DMS79 (cell line): ENCODE measurements at regions not wholly inside any gene's neighbourhood (a gene's known extent, or its start where the extent isn't known, plus 50 kb on each side); places are given as distances from the start of the nearest gene placed in this dataset.

Experiments
- DNase-seq: peaks from one replicate; lab custom pipeline; 2025; lab: John Stamatoyannopoulos, UW

DNA sequence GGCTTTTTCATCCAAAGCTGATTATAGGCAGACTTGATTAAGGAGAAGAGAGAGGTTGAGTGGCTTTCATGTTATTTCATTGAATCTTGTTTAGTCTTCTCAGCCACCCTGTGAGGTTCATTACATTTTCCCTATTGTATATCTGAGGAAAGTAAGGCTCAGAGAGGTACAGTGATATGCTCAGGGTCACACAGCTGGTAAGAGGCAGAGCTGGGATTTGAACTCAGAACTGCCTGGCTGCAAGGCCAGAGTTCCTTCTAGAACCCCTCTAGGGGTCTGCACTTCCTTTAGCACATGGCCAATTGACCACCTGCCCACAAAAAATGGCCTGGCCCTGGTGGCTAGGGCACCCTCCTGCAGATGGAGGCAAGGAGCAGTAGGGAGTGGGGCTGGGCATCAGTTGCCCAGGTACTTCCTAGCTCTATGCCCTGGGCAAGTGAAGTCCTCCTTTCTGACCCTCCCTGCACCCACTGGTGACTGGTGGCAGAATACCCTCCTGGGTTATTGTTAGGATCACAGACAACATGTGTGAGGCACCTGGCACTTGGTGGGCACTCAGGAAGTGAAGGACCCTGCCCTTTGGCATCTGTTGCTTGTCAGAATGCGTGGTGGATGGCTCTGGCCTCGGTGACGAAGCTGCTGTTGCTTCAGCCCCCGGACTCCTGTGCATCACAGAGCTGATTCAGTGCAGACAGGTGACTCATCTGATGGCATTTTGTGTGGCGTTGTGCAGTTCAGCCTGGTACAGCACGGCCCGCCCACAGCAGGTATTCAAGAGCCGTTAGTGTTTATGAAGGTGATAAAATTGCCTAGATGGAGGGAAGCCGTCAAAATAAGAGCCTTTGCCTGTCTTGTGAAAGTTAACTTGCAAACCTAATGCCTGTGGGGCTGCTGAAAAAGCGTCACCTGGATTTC is 115.8 kb downstream of the SLC25A47 start:
- peak; percentile 55 for DNase-seq

DNA sequence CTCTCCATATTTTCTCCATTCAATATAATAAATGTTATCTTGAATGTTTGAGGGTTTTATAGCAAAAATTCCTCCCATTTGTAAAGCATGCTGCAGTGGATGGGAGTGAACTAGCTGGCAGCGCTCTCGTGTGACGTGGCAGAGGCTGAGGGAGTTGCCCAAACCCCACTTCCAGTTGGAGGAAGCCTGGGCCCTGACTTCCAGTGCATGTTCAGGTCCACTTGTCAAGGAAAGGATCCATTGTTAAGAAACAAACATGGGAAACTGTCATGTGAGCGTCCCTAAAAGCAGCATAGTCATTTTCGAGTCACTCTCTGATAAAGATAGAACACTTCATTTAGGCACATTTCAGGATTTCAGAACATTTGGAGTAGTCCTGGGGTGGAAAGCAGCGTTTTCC is 116.6 kb downstream of the SLC25A47 start:
- no peak for DNase-seq

DNA sequence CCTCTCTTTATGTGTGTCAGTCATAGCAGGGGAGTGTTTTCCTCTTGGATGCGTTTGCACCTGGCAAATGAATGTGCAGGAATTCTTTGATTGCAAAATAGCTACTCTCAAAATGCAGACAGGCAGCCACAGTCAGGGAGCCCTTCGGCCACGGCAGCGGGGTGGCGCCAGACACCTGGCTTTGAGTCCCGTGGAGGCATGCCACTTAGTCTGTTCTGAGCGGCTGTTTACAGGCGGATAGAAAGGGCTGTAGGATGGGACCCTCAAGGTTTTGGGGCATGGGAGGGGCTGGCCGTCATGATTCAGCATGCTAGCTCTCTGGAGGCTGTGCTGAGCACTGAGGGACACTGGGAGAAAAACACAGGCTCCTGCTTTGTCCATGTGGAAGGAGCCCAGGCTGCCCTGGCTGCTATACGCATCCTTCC is 117.1 kb downstream of the SLC25A47 start:
- peak; percentile 84 for DNase-seq

DNA sequence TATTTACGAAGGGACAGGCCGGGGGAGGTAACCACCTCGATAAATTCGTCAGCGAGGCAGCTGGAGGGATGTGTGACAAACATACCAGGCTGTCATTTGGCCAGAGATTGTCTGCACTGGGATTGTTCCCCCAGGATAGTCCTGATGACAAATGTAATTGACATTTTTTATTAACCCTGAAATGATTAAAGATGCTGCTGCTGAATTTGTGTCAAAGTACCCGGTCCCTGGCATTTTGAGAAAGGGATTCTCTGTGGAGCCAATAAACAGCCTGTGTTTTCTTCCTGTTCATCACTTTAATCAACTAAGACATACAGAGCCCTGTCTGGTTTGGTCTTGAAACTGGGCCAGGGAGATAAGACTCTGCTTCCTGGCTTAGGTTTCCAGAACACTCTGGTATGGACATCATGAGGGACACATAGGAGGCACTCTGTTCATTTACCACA is 117.6 kb downstream of the SLC25A47 start:
- DNase-seq, result no peak

DNA sequence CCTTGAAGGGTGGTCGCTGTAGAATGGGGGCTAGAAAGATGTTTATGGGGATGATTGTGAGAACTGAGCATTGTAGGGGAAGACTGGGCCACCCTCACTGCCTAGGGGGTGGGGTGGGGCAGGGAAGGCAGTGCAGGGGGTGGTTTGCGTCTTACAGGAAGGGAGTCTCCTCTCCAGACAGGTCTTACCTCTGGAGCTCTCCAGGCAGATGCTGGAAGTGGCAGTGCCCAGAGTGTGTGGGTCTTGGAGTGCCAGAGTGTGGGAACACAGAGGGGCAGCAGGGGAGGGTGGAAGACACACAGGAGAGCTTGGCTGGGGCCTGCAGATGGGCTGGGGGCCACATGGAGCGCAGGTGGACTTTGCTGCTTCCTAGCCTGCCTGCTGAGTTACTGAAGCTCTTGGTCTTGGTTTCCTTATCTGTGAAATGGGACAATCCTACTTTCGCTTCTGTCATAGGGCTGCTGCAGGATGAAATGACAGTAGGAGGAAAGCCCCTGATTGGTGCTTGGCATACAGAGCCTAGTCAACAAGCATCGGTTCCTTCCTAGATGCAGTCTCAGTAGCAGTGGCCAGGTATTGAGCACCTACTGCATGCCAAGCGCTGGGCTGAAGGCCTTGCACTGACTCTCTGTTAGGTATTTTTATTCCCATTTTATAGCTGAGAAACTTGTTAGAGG is 118.3 kb downstream of the SLC25A47 start:
- no peak for DNase-seq

DNA sequence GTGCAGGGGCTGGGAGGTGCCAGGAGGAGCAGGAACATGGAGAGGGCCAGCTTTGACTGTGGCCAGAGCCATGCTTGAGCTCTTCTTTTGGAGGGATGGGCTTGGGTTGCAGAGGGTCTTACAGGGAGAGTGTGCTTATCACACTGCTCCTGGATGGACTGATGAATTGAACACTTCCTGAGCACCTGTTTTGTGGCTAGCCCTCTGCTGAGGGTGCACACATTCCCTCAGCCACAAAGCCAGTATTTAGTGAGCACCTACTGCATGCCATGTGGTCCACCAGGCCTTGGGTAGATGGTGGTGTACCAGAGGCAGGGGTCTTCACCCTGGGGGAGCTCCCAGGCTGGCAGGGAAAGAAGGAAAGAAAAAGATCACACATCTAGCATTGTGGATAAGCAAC is 118.9 kb downstream of the SLC25A47 start:
- DNase-seq, result no peak

DNA sequence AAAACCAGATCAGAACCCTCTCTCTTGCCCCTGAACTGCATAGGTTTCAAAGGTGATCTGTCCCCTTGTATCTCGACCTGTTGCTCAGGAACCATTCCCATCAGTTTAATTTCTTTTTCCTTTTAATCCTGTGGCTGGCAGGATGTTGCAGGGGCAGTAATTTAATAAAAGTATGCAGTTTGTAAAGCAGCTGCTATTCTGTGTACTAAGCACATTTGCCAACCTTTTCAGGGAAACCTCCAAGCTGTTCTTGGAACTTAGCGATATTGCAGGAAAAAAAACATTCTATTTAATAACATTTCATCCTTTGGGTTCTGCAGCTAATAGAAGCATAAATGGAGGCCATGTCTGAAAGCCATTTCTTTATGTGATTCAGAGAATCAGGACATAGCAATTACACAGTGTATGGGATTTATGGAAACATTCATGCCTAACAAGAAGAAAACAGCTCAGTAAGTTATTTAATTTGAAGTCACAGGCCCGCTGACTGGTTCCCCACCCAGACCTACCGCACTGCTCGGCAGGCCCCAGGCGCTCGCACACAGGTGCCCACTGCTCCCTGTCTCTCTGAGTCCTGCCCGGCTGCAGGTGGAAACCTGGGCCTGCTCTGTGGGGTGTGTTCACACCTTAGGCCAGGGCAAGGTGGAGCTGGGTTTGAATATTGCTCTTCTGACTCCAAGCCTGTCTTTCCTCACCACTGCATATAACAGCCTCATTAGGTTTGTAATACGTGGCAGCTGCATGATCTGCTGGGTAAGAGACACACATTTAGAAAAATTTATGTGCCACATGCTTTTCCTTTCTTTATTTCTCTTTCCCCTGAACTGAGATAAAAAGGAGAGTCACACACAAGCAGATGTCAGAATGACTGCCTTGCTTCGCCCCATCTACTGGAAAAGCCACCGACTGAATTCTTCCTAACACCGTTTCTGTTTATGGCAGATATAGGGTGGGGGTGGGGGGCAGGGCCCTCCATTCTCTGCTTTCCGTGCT is 119.7 kb downstream of the SLC25A47 start:
- no peak for DNase-seq

DNA sequence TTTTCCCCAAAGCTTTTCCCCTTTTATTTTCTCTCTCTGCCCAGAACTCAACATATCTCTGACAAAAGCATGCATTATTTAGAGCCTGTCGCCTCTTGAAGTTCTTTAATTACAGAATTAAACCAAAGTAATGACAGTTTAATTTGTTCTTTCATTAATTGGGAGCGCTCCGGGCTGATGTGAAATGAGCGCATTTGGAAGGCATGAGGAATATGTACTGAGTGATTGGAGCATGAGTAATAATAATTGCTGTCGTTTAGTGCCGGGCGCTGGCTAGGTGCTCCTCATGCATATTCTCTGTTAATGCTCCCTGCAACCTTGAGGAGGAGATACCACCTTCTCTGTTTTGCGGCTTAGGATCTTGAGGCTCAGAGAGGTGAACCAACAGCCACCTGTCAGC is 120.5 kb downstream of the SLC25A47 start:
- DNase-seq, result no peak

DNA sequence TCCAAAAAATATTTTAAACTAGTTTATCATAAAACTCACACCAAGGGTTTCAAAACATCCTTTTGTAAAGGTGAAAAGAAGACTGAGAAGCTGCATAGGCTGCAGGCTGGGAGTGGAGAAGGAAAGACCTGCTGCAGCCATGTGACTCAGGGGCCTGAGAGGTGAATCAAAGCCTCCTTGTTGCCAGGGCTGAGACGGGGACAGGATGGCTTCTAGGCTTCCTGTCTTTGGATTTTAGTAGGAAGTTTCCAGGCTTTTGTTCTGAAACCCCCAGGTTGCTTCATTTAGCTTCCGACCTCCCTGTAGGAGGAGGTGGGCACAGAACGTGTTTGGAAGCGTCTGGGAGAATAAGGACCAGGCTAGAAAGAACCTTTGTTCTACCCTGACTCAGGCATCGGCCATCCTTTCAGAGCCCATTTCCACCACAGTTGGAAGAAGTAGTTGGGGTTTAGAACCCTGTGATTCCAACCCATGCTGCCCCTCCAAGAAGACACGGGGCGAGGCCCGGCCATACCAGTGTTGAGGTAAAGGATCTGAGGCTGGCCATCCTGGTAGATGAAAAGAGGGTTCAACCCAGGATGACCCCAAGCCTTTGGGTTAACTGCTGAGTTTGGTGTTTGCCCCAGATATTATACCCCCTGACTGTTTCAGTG is 122.4 kb downstream of the SLC25A47 start:
- DNase-seq, result no peak

DNA sequence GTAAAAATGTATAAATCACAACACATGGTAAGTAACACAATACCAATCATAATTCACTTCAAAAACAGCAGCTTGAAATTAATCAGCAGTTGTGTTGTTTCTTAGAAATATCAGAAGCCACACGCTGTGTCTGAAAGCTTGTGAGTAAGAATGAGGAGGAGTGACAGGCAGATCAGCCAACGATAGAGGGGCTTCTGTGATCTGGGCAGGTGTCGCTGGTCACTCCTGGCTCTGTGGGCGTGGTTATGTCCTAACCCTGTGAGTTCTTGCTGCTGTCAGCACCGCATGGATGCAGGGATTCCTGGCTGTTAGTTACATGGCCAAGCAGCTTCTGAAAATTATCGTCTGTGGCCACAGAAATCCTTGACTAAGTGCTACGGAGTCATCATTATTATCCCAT is 123.4 kb downstream of the SLC25A47 start:
- DNase-seq, result no peak

DNA sequence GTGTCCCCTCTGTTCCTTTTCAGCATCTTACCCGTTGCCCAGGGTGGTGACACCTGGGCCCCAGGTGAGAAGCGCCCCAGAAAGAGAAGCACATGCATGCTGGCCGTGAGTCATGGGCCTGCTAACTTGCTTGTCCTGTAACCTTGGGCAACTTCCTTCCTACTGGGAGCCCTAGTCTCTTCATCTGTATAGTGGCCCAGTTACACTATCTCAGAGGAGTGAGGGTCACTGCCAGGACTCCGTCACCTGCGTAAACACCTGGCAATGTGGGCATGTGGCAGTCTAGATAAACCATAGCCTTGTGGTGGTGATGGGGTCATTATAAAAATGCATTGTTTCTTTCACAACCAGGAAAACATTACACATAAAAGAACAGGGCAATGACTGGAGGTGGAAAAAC is 125.2 kb downstream of the SLC25A47 start:
- DNase-seq, result no peak

DNA sequence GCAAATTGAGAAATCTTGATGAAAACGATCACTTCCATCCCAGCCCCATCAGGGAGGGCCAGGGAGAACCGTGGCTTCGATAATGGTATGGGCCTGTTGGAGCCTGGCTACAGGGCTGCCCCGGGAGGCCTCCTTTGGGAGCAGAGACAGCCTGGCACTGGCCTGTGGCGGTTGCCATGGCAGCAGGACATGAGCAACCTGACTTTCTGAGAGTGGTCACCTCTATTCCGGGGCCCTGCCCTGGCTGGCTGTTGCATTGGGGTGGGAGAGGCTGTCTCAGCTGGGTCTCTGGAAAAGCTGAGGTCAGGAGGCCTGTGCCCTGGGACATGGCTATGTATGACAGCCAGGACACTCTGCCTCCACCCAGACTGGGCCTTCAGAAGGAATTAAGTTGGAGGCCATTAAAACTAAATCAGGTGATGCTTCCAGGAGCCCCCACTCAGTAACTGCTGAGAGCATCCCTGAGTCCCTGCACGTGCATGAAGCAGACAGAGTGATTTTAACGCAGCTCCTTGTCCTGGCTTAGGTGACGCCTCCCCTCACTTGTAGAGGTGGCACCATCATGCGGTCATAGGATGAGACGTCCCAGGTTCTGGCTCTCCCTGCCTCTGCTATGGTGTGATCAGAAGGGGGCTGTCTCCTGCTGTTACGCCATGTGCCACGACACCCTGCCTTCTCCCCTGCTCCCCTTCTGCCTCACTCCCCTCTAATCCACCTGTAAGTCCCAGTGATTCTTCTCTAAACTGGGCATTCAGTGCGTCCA is 126.3 kb downstream of the SLC25A47 start:
- no peak for DNase-seq

DNA sequence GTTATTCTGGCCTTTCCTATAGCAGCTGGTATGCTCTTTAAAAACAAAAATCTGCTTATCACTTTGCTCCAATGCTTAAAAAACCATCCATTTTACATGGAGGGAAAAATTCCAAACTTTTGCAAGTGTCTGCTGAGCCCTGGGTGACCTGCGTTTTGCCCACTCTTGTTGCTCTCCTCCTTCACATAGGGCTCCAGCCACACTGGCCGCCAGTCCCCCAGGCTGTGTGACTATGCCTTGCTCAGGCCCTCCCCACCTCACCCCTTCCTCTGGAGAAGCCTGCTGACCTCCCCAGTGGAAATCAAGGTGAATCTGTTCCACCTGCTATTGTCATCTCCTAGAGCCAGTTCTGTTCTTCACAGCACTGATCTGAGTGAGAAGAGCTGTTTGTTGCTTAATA is 126.9 kb downstream of the SLC25A47 start:
- DNase-seq, result no peak

DNA sequence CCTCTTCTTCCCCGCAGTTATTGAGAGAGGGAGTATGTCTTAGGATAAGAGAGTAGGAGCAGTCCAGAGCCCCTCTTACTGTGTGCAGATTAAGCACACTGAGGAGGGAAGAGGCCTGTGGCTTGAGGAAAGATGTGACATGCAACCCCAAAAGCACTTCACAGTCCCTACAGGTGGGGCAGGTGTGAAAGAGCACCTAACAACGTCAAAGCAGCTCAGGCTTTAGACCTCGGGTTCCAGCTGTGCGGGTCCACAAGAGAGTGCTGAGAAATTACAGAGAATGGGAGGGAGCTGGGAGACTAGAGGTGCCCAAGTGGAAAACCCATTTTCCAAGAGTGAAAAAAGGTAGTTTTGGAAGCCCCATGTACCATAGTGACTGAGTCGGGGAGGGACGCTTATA is 127.6 kb downstream of the SLC25A47 start:
- no peak for DNase-seq

DNA sequence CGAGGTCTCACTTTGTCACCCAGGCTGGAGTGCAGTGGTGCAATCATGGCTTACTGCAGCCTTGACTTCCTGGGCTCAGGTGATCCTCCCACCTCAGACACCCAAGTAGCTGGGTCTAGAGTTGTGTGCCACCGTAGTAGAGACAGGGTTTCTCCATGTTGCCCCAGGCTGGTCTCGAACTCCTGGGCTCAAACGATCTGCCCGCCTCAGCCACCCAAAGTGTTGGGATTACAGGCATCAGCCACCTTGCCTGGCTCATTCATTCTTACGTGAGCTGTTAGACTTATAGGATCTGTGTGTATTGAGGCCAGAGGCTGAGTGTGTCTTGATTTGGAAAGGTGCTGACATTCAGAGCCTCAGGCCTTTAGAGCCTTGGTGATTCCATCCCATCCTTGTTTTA is 128.1 kb downstream of the SLC25A47 start:
- no peak for DNase-seq

DNA sequence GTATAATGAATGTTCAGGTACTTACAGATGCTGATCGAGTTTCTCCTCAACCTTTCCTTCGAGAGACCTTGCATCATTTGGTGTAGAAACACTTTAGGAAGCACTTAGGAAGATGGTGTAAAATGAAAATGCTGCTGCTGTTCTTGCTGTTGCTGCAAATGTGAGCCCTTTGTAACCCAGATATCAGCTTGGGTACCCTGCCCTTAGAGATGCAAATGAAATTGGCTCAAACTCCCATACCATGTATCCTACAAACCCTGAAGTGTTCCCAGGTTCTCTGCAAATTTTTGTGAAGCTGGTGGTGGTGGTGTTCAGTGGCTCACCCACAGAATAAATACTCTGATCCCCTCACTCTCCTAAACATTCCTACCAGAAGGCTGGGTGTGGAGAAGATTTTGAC is 130.8 kb downstream of the SLC25A47 start:
- no peak for DNase-seq

DNA sequence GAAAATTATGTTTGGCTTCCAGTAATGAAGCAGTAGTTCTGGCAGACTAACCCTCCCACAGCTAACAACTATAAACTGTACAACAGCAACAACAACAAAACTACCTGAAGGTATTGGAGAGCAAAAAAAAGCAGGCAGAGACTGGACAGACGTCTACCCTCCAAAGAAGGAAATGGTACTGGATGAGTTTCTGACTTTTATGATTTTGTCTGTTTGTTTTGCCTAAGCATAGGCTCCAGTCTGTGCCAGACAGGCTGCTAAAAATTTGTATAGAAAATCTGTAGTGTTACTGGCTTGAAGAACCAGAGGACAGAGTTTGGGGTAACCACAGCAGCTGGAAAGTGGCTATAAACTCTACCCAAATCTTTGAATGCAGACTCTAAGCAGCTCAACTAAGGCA is 131.3 kb downstream of the SLC25A47 start:
- no peak for DNase-seq

DNA sequence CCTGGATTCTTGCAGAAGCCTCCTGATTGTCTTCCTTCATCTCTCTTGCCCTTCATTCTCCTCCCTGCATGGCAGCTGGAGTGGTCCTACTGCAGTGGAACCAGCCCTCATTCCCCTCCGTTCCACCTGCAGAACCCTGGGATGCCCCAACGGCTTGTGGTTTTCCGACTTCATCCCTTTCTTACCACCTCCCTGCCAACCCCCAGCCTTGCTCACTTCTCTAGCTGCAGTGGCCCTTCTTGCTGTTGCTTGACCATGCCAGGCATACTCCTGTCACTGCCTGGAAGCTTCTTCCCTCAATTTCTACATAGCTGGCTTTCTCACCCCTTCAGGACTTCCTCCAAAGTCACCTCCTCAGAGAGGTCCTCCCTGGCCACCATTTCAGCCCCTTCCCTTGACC is 123.3 kb downstream of the BEGAIN start:
- DNase-seq, result no peak

DNA sequence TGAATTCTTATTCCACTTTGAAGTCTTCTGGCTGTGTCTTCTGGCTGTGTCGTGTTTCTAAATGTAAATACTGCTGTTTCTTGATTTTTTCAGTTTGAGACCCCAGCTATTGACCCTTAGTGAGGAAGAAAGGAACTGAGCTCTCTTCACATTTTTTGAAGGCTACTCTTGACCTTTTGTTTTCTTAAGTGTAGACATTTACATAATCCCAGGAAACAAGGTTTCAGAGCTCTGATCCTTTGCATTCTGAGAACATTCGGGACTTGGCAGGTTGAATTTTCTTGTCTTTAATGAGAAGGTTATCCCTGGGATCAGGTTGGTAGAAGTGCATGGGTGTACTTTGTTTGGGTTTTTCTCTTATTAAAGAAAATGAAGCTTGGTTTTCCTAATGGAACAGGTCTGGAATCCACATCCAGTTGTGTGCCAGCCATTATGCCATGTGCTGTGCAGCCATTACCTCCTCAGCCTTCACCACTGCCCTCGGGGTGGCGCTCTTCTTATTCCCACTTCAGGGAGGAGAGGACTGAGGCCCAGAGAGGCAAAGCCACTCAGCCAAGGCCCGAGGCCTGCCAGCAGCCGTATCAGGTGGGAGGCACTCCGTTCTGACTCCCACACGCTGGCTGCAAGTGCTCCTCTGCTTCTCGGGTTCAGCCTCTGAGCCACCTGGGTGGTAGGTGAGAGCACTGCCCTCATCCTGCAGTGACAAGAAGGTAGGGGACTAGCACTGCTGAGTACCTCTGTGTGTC is 120.9 kb downstream of the BEGAIN start:
- DNase-seq, result no peak
